Activated naive CD8-positive, alpha-beta T cell treated with anti-CD3 and anti-CD28 coated beads, Interleukin-2, amount 10 ng/mL, durations not matched to agents 7 days and 5 days (primary cell): ENCODE measurements at regions not wholly inside any gene's neighbourhood (a gene's known extent, or its start where the extent isn't known, plus 50 kb on each side); places are given as distances from the start of the nearest gene placed in this dataset.
"Not testable (repeated sequence)": the region's sequence is repeated elsewhere in the genome, so short reads cannot be mapped to it uniquely, and the experiment has no call there.

ENCODE experiments used
- ATAC-seq: fragments of 150-1000 bp; cut with Tn5 transposase; one replicate; pipeline ENCODE4 v1.10.0; 2021; ENCODE audit warnings: low read depth, moderate library complexity
- POLR2A ChIA-PET: fragments of 350-600 bp; sonication (Branson Sonifier 250); formaldehyde crosslinking; loops from one replicate; lab custom pipeline; 2021; ENCODE audit warnings: antibody characterized with exemption; lab: Charles Lee
- DNase-seq: peaks from one replicate; pipeline ENCODE4 v3.0.0; 2021
- H3K27ac Mint-ChIP-seq: one replicate; pipeline ENCODE4 v1.8.0; 2022; ENCODE audit warnings: mild to moderate bottlenecking, mixed read lengths
- H3K27me3 Mint-ChIP-seq: one replicate; pipeline ENCODE4 v1.8.0; 2022; ENCODE audit warnings: mild to moderate bottlenecking, moderate library complexity, mixed read lengths
- H3K36me3 Mint-ChIP-seq: one replicate; pipeline ENCODE4 v1.8.0; 2021; ENCODE audit warnings: mild to moderate bottlenecking, mixed read lengths
- H3K4me1 Mint-ChIP-seq: one replicate; pipeline ENCODE4 v1.8.0; 2021; ENCODE audit warnings: mixed read lengths
- H3K4me3 Mint-ChIP-seq: one replicate; pipeline ENCODE4 v1.8.0; 2022; ENCODE audit warnings: mild to moderate bottlenecking, moderate library complexity, mixed read lengths
- H3K9me3 Mint-ChIP-seq: one replicate; pipeline ENCODE4 v1.8.0; 2021; ENCODE audit warnings: mixed read lengths

DNA sequence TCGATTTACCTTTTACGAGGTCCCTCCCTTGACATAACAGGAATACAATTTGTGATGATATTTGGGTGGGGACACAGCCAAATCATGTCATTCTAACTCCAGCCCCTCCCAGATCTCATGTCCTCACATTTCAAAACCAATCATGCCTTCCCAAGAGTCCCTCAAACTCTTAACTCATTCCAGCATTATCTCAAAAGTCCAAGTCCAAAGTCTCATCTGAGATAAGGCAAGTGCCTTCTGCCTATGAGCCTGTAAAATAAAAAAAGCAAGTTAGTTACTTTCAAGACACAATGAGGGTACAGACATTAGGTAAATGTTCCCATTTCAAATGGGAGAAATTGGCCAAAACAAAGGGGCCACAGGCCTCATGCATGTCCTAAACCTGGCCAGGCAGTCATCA lies 381.1 kb downstream of the PIK3C3 start:
- ATAC-seq, result no peak
- Mint-ChIP-seq H3K27ac (no peak overlapping the region), H3K27me3 (no peaks in the 10 kb centered on the region), H3K9me3 (peaks cover 1% of the 10 kb centered on the region), H3K4me3 (no peak overlapping the region), H3K36me3 (no peaks in the 10 kb centered on the region), H3K4me1 (no peaks in the 10 kb centered on the region)
- no peak for DNase-seq
- POLR2A ChIA-PET, result no interaction called here

GRCh38 chr18:42337337-42337736 lies 382.3 kb downstream of the PIK3C3 start:
- ATAC-seq, H3K27me3 Mint-ChIP-seq, DNase-seq, H3K9me3 Mint-ChIP-seq, POLR2A ChIA-PET, H3K36me3 Mint-ChIP-seq, H3K4me3 Mint-ChIP-seq, H3K27ac Mint-ChIP-seq, H3K4me1 Mint-ChIP-seq: not testable (repeated sequence)

DNA sequence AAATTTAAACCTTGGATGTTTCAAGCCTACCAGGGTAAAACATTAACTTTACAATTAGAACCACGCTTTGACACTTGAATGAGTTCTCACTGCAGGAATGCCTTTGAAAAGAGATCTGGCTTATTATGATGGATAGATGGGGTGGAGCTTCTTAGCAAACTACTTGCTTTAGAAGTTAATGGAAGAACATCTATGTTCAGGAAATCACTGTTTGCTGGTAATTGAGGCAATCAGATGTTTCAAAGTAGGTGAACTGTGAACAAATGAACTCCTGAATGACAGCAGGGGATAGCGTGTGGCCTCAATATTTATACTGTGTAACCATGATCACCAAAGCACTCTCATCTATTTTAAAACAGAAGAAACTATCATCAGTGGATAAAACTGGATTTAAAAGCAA lies 383.6 kb downstream of the PIK3C3 start:
- ATAC-seq (no peak), DNase-seq (no peak)
- POLR2A ChIA-PET, result no interaction called here
- peaks cover 1% of the 10 kb centered on the region for H3K9me3 Mint-ChIP-seq
- H3K27me3 Mint-ChIP-seq, result peaks cover 2% of the 10 kb centered on the region
- H3K4me1 Mint-ChIP-seq, result no peaks in the 10 kb centered on the region
- no peak overlapping the region for H3K27ac Mint-ChIP-seq
- no peak overlapping the region for H3K4me3 Mint-ChIP-seq
- H3K36me3 Mint-ChIP-seq, result no peaks in the 10 kb centered on the region

- Mint-ChIP-seq H3K4me3 (no peak overlapping the region), H3K27me3 (peaks cover 3% of the 10 kb centered on the region), H3K36me3 (no peaks in the 10 kb centered on the region), H3K4me1 (no peaks in the 10 kb centered on the region), H3K9me3 (peaks cover 1% of the 10 kb centered on the region), H3K27ac (no peak overlapping the region)
- DNase-seq (no peak), ATAC-seq (no peak)
- POLR2A ChIA-PET, result no interaction called here
These were observed 384.3 kb downstream of the PIK3C3 start for GRCh38 chr18:42339372-42339771.

DNA sequence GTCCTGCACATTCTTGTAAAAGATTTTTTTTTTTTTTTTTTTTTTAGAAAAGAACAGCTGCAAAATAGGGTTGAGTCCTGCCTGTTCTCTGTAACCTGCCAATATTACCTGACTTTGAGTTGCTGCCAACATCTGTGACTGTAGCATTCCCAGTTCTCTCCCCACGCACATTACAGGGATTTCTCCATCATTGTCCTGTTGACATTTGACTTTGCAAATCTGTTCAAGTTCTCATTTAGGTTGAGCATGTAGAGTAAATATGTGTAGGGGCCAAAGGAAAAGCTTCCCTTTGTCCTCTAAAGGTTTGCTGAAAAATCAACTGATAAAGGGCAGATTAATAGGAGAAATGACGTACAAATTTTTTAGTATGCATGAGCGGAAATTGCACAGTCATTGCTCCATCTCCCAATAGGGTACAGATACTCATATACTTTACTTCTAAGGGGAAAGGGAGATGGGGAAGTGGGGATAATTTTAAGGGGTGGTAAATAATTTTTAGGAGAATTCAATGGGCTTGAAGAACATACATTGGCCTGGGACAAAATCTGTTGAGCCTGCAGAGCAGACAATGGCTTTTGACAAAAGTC lies 385.5 kb downstream of the PIK3C3 start:
- Mint-ChIP-seq H3K9me3 (peaks cover 1% of the 10 kb centered on the region), H3K36me3 (no peaks in the 10 kb centered on the region), H3K4me1 (no peaks in the 10 kb centered on the region), H3K27me3 (peaks cover 3% of the 10 kb centered on the region), H3K27ac (no peak overlapping the region), H3K4me3 (no peak overlapping the region)
- POLR2A ChIA-PET, result no interaction called here
- no peak for DNase-seq
- ATAC-seq, result no peak

GRCh38 chr18:42341423-42341822 lies 386.4 kb downstream of the PIK3C3 start:
- POLR2A ChIA-PET, result no interaction called here
- no peaks in the 10 kb centered on the region for H3K4me1 Mint-ChIP-seq
- DNase-seq (no peak), ATAC-seq (no peak)
- H3K27me3 Mint-ChIP-seq, result peaks cover 3% of the 10 kb centered on the region
- H3K4me3 Mint-ChIP-seq, result no peak overlapping the region
- peaks cover 1% of the 10 kb centered on the region for H3K9me3 Mint-ChIP-seq
- no peak overlapping the region for H3K27ac Mint-ChIP-seq
- H3K36me3 Mint-ChIP-seq, result no peaks in the 10 kb centered on the region

DNA sequence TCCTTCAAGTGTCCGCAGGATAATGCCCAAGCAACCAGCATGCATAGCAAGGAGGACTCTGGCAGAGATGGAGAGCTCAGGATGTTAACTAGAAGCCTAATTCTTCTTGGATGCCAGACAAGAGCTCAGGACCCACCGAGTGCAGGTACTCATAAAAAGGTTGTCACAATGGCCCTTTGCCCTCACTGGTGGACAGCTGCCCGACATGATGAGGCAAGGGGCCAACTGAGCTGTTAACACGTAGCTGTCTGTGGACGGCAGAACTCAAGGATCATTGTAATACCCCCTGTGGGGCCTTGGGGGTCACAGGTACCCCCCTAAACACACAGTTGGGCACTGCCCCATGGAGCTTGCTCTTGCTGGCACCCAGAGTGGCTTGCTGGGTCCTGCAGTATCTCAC lies 393.7 kb downstream of the PIK3C3 start:
- no peak for ATAC-seq
- no peaks in the 10 kb centered on the region for H3K4me1 Mint-ChIP-seq
- no peaks in the 10 kb centered on the region for H3K36me3 Mint-ChIP-seq
- H3K9me3 Mint-ChIP-seq, result no peaks in the 10 kb centered on the region
- DNase-seq, result no peak
- H3K27me3 Mint-ChIP-seq, result peaks cover 1% of the 10 kb centered on the region
- POLR2A ChIA-PET, result no interaction called here
- no peak overlapping the region for H3K27ac Mint-ChIP-seq
- H3K4me3 Mint-ChIP-seq, result no peak overlapping the region

DNA sequence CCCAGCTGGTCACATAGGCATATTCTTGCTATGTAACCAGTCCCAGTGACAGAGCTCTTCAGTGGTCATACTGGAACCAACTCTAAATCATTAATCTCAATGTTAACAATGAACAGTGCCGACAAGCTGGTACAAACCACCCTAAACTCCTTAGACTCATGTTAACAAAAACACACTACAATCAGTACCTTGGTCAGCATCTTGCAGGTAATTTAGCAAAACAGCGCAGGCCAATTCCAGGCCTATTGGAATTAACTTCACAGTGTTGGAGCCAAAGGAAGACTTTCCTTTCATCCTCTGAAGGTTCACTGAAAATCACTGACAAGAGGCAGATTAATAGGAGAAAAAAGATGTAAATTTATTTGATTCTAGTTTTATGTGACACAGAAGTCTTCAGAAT lies 396.4 kb downstream of the PIK3C3 start:
- Mint-ChIP-seq H3K36me3 (no peaks in the 10 kb centered on the region), H3K4me3 (no peak overlapping the region), H3K27ac (no peak overlapping the region), H3K27me3 (no peaks in the 10 kb centered on the region), H3K4me1 (no peaks in the 10 kb centered on the region), H3K9me3 (no peaks in the 10 kb centered on the region)
- ATAC-seq (no peak), DNase-seq (no peak)
- POLR2A ChIA-PET, result no interaction called here

DNA sequence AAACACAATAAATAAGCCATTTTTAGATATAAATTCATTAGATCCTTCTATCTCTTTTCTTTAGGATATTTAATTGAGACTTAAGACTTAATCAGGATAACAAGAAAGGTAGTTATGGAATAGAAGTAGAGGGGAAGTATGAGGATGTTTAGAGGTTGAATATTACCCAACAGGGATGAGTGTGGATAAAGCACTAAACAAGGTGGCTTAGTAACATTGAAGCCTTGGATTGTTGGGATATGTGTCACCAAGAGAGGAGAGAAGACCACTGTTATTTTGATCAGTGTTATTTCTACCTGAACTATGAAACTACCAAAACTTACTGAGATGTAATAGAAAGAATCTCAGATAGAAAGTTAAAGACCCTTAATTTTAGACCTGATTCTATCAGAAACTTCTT lies 405.7 kb downstream of the PIK3C3 start:
- Mint-ChIP-seq H3K27me3 (peaks cover 2% of the 10 kb centered on the region), H3K4me3 (no peak overlapping the region), H3K9me3 (no peaks in the 10 kb centered on the region), H3K36me3 (no peaks in the 10 kb centered on the region), H3K27ac (no peak overlapping the region), H3K4me1 (no peaks in the 10 kb centered on the region)
- ATAC-seq (no peak), DNase-seq (no peak)
- POLR2A ChIA-PET, result no interaction called here

- no peak overlapping the region for H3K27ac Mint-ChIP-seq
- no peaks in the 10 kb centered on the region for H3K9me3 Mint-ChIP-seq
- H3K4me1 Mint-ChIP-seq, result no peaks in the 10 kb centered on the region
- H3K27me3 Mint-ChIP-seq, result peaks cover 2% of the 10 kb centered on the region
- no peak overlapping the region for H3K4me3 Mint-ChIP-seq
- no peaks in the 10 kb centered on the region for H3K36me3 Mint-ChIP-seq
- ATAC-seq (no peak), DNase-seq (no peak)
- POLR2A ChIA-PET, result no interaction called here
These were observed 408.7 kb downstream of the PIK3C3 start for GRCh38 chr18:42363446-42364441.

GRCh38 chr18:42364766-42365165 lies 409.7 kb downstream of the PIK3C3 start:
- Mint-ChIP-seq H3K4me3 (no peak overlapping the region), H3K4me1 (no peaks in the 10 kb centered on the region), H3K27me3 (no peaks in the 10 kb centered on the region), H3K9me3 (no peaks in the 10 kb centered on the region), H3K36me3 (no peaks in the 10 kb centered on the region), H3K27ac (no peak overlapping the region)
- POLR2A ChIA-PET, result no interaction called here
- DNase-seq (no peak), ATAC-seq (no peak)

- no peak for ATAC-seq
- no peak overlapping the region for H3K27ac Mint-ChIP-seq
- H3K9me3 Mint-ChIP-seq, result no peaks in the 10 kb centered on the region
- no peaks in the 10 kb centered on the region for H3K36me3 Mint-ChIP-seq
- DNase-seq, result no peak
- H3K27me3 Mint-ChIP-seq, result no peaks in the 10 kb centered on the region
- no peaks in the 10 kb centered on the region for H3K4me1 Mint-ChIP-seq
- no peak overlapping the region for H3K4me3 Mint-ChIP-seq
- POLR2A ChIA-PET, result no interaction called here
These were observed 410.6 kb downstream of the PIK3C3 start for GRCh38 chr18:42365591-42365990.

GRCh38 chr18:42373584-42373983 lies 418.6 kb downstream of the PIK3C3 start:
- no peaks in the 10 kb centered on the region for H3K4me1 Mint-ChIP-seq
- no peaks in the 10 kb centered on the region for H3K36me3 Mint-ChIP-seq
- no peak for DNase-seq
- H3K4me3 Mint-ChIP-seq, result no peak overlapping the region
- H3K27ac Mint-ChIP-seq, result no peak overlapping the region
- H3K27me3 Mint-ChIP-seq, result no peaks in the 10 kb centered on the region
- no peak for ATAC-seq
- POLR2A ChIA-PET, result no interaction called here
- H3K9me3 Mint-ChIP-seq, result no peaks in the 10 kb centered on the region

DNA sequence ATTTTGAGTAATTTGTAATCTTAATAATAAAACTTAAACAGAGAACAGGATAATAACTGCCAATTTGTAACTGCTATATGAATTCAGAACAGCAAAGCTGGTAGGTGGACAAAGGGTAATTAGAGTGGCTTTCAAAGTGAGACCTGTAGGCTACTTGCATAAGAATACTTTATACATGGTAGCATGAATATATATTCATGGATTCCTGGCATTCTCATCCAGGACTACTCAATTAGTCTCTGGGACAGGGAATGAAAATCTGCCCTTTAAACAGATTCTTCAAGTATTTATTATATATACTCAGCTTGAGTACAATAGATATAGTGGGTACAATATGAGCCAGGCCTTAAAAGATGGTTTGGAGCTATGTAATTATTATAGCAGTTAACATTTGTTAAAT lies 419.9 kb downstream of the PIK3C3 start:
- Mint-ChIP-seq H3K4me1 (no peaks in the 10 kb centered on the region), H3K36me3 (no peaks in the 10 kb centered on the region), H3K4me3 (no peak overlapping the region), H3K9me3 (no peaks in the 10 kb centered on the region), H3K27ac (no peak overlapping the region), H3K27me3 (no peaks in the 10 kb centered on the region)
- POLR2A ChIA-PET, result no interaction called here
- DNase-seq (no peak), ATAC-seq (no peak)
